Esophagus muscularis mucosa (tissue), 4 donors: ENCODE measurements at regions not wholly inside any gene's neighbourhood (a gene's known extent, or its start where the extent isn't known, plus 50 kb on each side); places are given as distances from the start of the nearest gene placed in this dataset.

Experiments
- DNase-seq: peaks from one replicate; pipeline ENCODE4 v3.0.0-alpha.2; 2017; ENCODE audit errors: extremely low spot score
- H3K27ac ChIP-seq, 4 donors: fragments of 200-600 bp; sonication (generic); replicated peaks in 1 of 4; 1 replicate in 3 of 4; 2 replicates in 1 of 4; pipeline ENCODE4 v1.5.1; 2016 to 2019; ENCODE audit warnings: mild to moderate bottlenecking in 1 of 4
- H3K27me3 ChIP-seq, 4 donors: fragments of 200-600 bp; sonication (generic); one replicate each; pipeline versions ENCODE4 v1.5.1 to v1.6.0; 2016 to 2019
- H3K36me3 ChIP-seq, 4 donors: fragments of 200-600 bp; sonication (generic); one replicate each; pipeline ENCODE4 v1.5.1; 2016 to 2019
- H3K4me1 ChIP-seq, 4 donors: fragments of 200-600 bp; sonication (generic); one replicate each; pipeline ENCODE4 v1.5.1; 2016 to 2019
- H3K4me3 ChIP-seq, 4 donors: fragments of 200-600 bp; sonication (generic); 1 replicate in 2 of 4; 2 replicates in 2 of 4; pipeline ENCODE4 v1.5.1; 2016 to 2019; ENCODE audit warnings: mild to moderate bottlenecking in 4 of 4, moderate library complexity in 1 of 4
- H3K9me3 ChIP-seq, 4 donors: fragments of 200-600 bp; sonication (generic); 1 replicate in 3 of 4; 2 replicates in 1 of 4; pipeline ENCODE4 v1.5.1; 2016 to 2019
- CTCF ChIP-seq, 3 experiments: fragments of 200-600 bp in 2 of 3; fragments of 450-650 bp in 1 of 3; sonication (generic) in 2 of 3; IDR thresholded peaks; one replicate each; pipeline ENCODE4 v1.5.1; 2017 to 2019; ENCODE audit warnings: antibody characterized with exemption in 3 of 3, mild to moderate bottlenecking in 2 of 3, moderate library complexity in 1 of 3
- EP300 ChIP-seq: sonication (generic); formaldehyde crosslinking; IDR thresholded peaks from one replicate; pipeline ENCODE4 v1.6.1; 2017; ENCODE audit warnings: antibody characterized with exemption
- POLR2A ChIP-seq: fragments of 450-650 bp; IDR thresholded peaks from one replicate; pipeline ENCODE4 v1.6.1; 2017; ENCODE audit warnings: antibody characterized with exemption, moderate library complexity, mild to moderate bottlenecking, low read depth
- POLR2AphosphoS5 ChIP-seq, 2 donors: sonication (generic); formaldehyde crosslinking; IDR thresholded peaks; one replicate each; pipeline ENCODE4 v1.6.1; 2017; ENCODE audit warnings: antibody characterized with exemption in 2 of 2
- WGBS: methylation state at CpG from one replicate; pipeline ENCODE4 v1.1.5; 2018; 5-methylcytosine and 5-hydroxymethylcytosine counted together
- intact Hi-C: fragments of 100-400 bp; cut with DNase I; formaldehyde crosslinking; loops from one replicate; pipeline ENCODE4 v1.15.1; 2023

- Histone ChIP-seq H3K9me3 (no peaks in the 10 kb centered on the region), H3K4me3 (no peak overlapping the region), H3K36me3 (no peaks in the 10 kb centered on the region), H3K27me3 (peaks cover 0 to 7% (median 0%) of the 10 kb centered on the region in 4 donors), H3K27ac (no peak overlapping the region), H3K4me1 (no peaks in the 10 kb centered on the region)
- no peak for DNase-seq
- TF ChIP-seq POLR2AphosphoS5 (IDR thresholded peaks at IDR 0.05) (no peak), POLR2A (no peak), EP300 (no peak)
- 97% methylated on average over 5 of the region's 5 CpGs for WGBS
- intact Hi-C loops, result no loop called here
Observed at GRCh38 chr2:65868177-65868576, 435.8 kb upstream of the SPRED2 start.

- no peaks in the 10 kb centered on the region for H3K9me3 ChIP-seq
- 56% methylated on average over 4 of the region's 4 CpGs for WGBS
- H3K36me3 ChIP-seq, result no peaks in the 10 kb centered on the region
- H3K27me3 ChIP-seq, result peaks cover 0 to 7% (median 0%) of the 10 kb centered on the region in 4 donors
- intact Hi-C loops, result no loop called here
- no peak overlapping the region for H3K4me3 ChIP-seq
- no peak for DNase-seq
- no peak overlapping the region for H3K27ac ChIP-seq
- no peaks in the 10 kb centered on the region for H3K4me1 ChIP-seq
- no peak for TF ChIP-seq POLR2AphosphoS5 (IDR thresholded peaks at IDR 0.05)
- TF ChIP-seq POLR2A, result no peak
- TF ChIP-seq EP300, result no peak
- TF ChIP-seq CTCF (IDR thresholded peaks at IDR 0.05), result no peak
Observed at GRCh38 chr2:65867446-65867845, 435.0 kb upstream of the SPRED2 start.

DNA sequence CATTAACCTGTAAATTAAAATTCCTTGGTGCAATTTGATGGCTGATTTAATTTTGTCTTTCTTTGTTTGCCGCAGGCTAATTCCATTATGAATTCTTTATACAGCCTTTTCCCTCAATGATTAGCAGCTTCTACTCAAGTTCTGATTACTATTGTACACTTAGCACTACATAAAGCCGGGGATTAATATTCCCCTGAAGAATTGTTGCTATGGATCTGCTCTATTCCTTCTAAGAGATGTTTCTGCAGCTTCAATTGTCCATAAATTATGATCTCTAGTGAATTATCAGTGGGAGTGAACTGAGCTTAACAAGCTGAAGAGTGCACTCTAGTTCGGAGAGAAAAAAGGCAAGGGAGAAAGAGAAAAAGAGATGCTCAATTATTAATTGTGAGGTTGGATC lies 433.7 kb upstream of the SPRED2 start:
- H3K9me3 ChIP-seq, result no peaks in the 10 kb centered on the region
- intact Hi-C loops, result no loop called here
- peaks cover 0 to 7% (median 0%) of the 10 kb centered on the region in 4 donors for H3K27me3 ChIP-seq
- H3K36me3 ChIP-seq, result no peaks in the 10 kb centered on the region
- no peaks in the 10 kb centered on the region for H3K4me1 ChIP-seq
- no peak overlapping the region for H3K27ac ChIP-seq
- no peak for DNase-seq
- WGBS, result 80% methylated on average over 3 of the region's 3 CpGs
- no peak overlapping the region for H3K4me3 ChIP-seq
- TF ChIP-seq EP300 (no peak), CTCF (IDR thresholded peaks at IDR 0.05) (no peak), POLR2A (no peak), POLR2AphosphoS5 (IDR thresholded peaks at IDR 0.05) (no peak)

DNA sequence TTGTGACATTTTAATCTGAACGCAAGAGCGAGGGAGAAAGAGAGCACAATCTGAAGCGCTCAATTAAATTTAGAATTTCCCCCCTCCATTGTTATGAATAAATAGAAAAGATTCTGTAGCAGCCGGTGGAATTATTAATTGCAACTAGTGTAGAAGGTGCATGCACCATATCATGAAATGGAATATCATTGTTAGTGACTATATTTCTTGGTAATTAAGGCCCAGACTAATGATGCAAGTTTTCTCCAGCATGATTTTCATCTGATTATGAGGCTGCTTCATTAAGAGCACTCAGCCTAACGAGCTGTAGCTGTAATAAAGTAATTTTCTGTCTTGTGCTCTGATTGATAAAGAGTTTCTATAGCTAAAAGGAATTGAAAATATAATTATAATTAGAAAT lies 432.2 kb upstream of the SPRED2 start:
- Histone ChIP-seq H3K27ac (no peak overlapping the region), H3K36me3 (no peaks in the 10 kb centered on the region), H3K4me1 (no peaks in the 10 kb centered on the region), H3K9me3 (no peaks in the 10 kb centered on the region), H3K4me3 (no peak overlapping the region), H3K27me3 (peaks cover 0 to 7% (median 0%) of the 10 kb centered on the region in 4 donors)
- TF ChIP-seq EP300 (no peak), POLR2A (no peak), CTCF (IDR thresholded peaks at IDR 0.05) (no peak), POLR2AphosphoS5 (IDR thresholded peaks at IDR 0.05) (no peak)
- intact Hi-C loops, result no loop called here
- DNase-seq, result no peak
- WGBS, result 94% methylated on average over 5 of the region's 5 CpGs

DNA sequence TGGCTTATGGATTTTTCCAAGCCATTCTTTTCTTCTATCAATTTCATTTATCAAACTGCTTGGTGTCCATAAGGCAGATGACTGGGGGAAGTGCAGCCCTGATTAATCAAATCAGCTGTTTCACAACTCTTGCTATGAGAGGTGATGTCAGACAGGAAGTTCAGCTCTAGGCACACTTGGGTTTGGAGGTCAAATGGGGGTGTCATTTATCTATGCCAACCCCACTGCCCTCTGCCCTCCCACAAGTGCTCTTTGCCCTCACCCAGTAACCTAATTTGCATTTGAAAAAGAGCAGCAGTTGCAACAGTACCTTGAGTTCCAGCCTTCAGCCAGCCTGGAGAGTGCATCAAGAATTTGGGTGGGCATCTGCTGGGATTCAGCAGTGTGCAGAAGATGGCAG lies 431.3 kb upstream of the SPRED2 start:
- Histone ChIP-seq H3K27ac (no peak overlapping the region), H3K27me3 (peaks cover 0 to 7% (median 0%) of the 10 kb centered on the region in 4 donors), H3K9me3 (no peaks in the 10 kb centered on the region), H3K4me1 (no peaks in the 10 kb centered on the region), H3K4me3 (no peak overlapping the region), H3K36me3 (no peaks in the 10 kb centered on the region)
- DNase-seq, result no peak
- no peak for TF ChIP-seq POLR2AphosphoS5 (IDR thresholded peaks at IDR 0.05)
- TF ChIP-seq POLR2A, result no peak
- no peak for TF ChIP-seq EP300
- no peak for TF ChIP-seq CTCF (IDR thresholded peaks at IDR 0.05)
- intact Hi-C loops, result no loop called here
